ENCODE measurements at regions not wholly inside any gene's neighbourhood (a gene's known extent, or its start where the extent isn't known, plus 50 kb on each side); places are given as distances from the start of the nearest gene placed in this dataset.
"Not testable (repeated sequence)": the region's sequence is repeated elsewhere in the genome, so short reads cannot be mapped to it uniquely, and the experiment has no call there.

- TF ChIP-seq POLR2A (IDR thresholded peaks at IDR 0.05): no peak
- TF ChIP-seq CTCF (IDR thresholded peaks at IDR 0.05): no peak
- TF ChIP-seq POLR2AphosphoS5 (IDR thresholded peaks at IDR 0.05): no peak
- DNase-seq (ENCODE audit: low spot score in 2 of 2): peak in 1 of 2 donors; percentile 36
- Histone ChIP-seq H3K36me3 (no peaks in the 10 kb centered on the region), H3K27ac (no peak overlapping the region), H3K4me1 (no peaks in the 10 kb centered on the region), H3K9me3 (peaks cover 37 to 40% of the 10 kb centered on the region in 2 donors), H3K4me3 (no peak overlapping the region), H3K27me3 (peaks cover 0 to 7% of the 10 kb centered on the region in 2 donors)
- intact Hi-C loops (cut with DNase I; ENCODE audit: low total_unique reads): no loop called here
Measured at GRCh38 chr20:30487947-30488926, 769.2 kb upstream of the DEFB115 start.

DNA sequence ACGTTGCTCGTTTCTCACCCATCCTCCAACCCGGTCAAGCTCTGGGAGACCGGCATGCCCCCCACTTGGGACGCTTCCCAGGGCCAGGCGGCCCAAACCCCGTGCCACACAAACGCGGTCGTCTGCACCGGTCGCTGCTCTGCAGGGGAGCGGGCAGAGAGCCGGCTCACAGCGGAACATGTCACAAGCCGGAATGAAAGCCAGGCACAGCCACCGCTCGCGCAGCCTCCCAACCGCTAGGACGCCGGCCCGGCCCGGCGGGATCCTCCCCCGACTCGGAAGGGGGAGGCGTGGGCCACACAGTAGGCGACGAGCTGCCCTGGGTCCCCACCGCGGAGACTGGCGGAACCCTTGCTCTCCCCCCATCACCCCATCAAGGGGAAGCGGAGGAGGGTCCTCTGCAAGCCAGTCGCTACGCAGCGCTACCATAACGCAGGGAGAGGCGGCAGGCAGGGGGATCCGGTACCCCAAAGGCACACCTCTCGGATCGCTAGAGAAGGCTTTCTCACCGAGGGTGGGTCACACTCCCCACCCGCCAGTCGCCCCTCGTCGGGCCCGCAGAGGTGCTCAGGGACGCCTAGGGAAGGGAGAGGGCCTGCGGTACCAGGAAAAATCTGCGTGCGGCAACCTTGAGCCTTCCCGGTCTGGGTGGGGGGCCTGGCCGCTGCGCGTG lies 768.4 kb upstream of the DEFB115 start:
- Histone ChIP-seq H3K27ac (no peak overlapping the region), H3K9me3 (peaks cover 37 to 40% of the 10 kb centered on the region in 2 donors), H3K36me3 (no peaks in the 10 kb centered on the region), H3K27me3 (peaks cover 0 to 7% of the 10 kb centered on the region in 2 donors), H3K4me1 (no peaks in the 10 kb centered on the region), H3K4me3 (no peak overlapping the region)
- intact Hi-C loops (cut with DNase I; ENCODE audit: low total_unique reads): no loop called here
- peak in 1 of 2 donors; percentile 33 for DNase-seq (ENCODE audit: low spot score in 2 of 2)
- TF ChIP-seq POLR2A (IDR thresholded peaks at IDR 0.05) (no peak), POLR2AphosphoS5 (IDR thresholded peaks at IDR 0.05) (no peak), CTCF (IDR thresholded peaks at IDR 0.05) (no peak)

DNA sequence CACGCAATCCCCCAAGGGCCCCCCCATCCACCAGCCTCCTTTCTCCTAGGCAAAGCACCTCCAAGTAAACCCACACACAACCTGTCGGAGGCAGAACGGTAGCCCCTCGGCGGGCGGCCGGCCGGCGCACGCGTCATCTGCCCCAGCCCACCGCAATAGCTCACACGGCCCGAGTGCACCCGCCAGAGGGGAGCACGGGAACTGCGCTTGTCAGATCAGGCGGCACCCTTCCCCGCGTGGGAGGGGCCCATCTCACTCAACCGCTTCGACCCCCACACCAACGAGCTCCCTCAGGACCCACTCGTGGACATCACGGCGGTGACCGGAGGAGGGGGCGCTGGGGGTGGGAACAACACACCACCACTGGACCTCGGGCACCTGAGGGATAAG lies 767.9 kb upstream of the DEFB115 start:
- H3K4me3 ChIP-seq: no peak overlapping the region
- DNase-seq (ENCODE audit: low spot score in 2 of 2): no peak
- intact Hi-C loops (cut with DNase I; ENCODE audit: low total_unique reads): no loop called here

GRCh38 chr20:30491016-30491415 lies 766.4 kb upstream of the DEFB115 start:
- intact Hi-C loops (cut with DNase I; ENCODE audit: low total_unique reads): no loop called here
- H3K9me3 ChIP-seq: peaks cover 25 to 31% of the 10 kb centered on the region in 2 donors

More for the DNA sequence above, 767.9 kb upstream of the DEFB115 start:
- H3K4me1 ChIP-seq: no peaks in the 10 kb centered on the region
- H3K27me3 ChIP-seq: peaks cover 0 to 7% of the 10 kb centered on the region in 2 donors
- H3K36me3 ChIP-seq: no peaks in the 10 kb centered on the region
- H3K9me3 ChIP-seq: peaks cover 33 to 36% of the 10 kb centered on the region in 2 donors
- no peak for TF ChIP-seq CTCF (IDR thresholded peaks at IDR 0.05)
- TF ChIP-seq POLR2AphosphoS5 (IDR thresholded peaks at IDR 0.05): no peak
- no peak for TF ChIP-seq POLR2A (IDR thresholded peaks at IDR 0.05)
- H3K27ac ChIP-seq: no peak overlapping the region

GRCh38 chr20:30496656-30497055 lies 760.8 kb upstream of the DEFB115 start:
- DNase-seq (ENCODE audit: low spot score in 2 of 2); H3K4me3 ChIP-seq; H3K9me3 ChIP-seq; H3K27me3 ChIP-seq; H3K36me3 ChIP-seq; intact Hi-C loops (cut with DNase I; ENCODE audit: low total_unique reads); H3K4me1 ChIP-seq; H3K27ac ChIP-seq: not testable (repeated sequence)

More at GRCh38 chr20:30491016-30491415, 766.4 kb upstream of the DEFB115 start:
- no peak for TF ChIP-seq CTCF (IDR thresholded peaks at IDR 0.05)
- no peak for TF ChIP-seq POLR2A (IDR thresholded peaks at IDR 0.05)
- no peak for TF ChIP-seq POLR2AphosphoS5 (IDR thresholded peaks at IDR 0.05)
- DNase-seq (ENCODE audit: low spot score in 2 of 2): peak in 1 of 2 donors; percentile 22
- Histone ChIP-seq H3K27me3 (peaks cover 0 to 7% of the 10 kb centered on the region in 2 donors), H3K4me3 (no peak overlapping the region), H3K36me3 (no peaks in the 10 kb centered on the region), H3K27ac (no peak overlapping the region), H3K4me1 (no peaks in the 10 kb centered on the region)

- H3K9me3 ChIP-seq; H3K36me3 ChIP-seq; H3K4me1 ChIP-seq; H3K27ac ChIP-seq; DNase-seq (ENCODE audit: low spot score in 2 of 2); intact Hi-C loops (cut with DNase I; ENCODE audit: low total_unique reads); H3K4me3 ChIP-seq; H3K27me3 ChIP-seq: not testable (repeated sequence)
Measured at GRCh38 chr20:30497191-30497590, 760.3 kb upstream of the DEFB115 start.

Measured in breast epithelium (tissue), 4 donors.